HG02678 (cell line): ENCODE measurements at regions not wholly inside any gene's neighbourhood (a gene's known extent, or its start where the extent isn't known, plus 50 kb on each side); places are given as distances from the start of the nearest gene placed in this dataset.

ENCODE experiments used
- ATAC-seq: cut with Tn5 transposase; IDR thresholded peaks from one replicate; pipeline ENCODE4 v1.9.1; 2021; ENCODE audit warnings: mild to moderate bottlenecking, moderate library complexity; ENCODE audit not compliant: unreplicated experiment

- no peak for ATAC-seq
Measured at GRCh38 chr15:47337106-47337505, 380.2 kb upstream of the SEMA6D start.

GRCh38 chr15:47337836-47338235 lies 379.5 kb upstream of the SEMA6D start:
- ATAC-seq = no peak

- no peak for ATAC-seq
Measured at GRCh38 chr15:47338771-47339170, 378.5 kb upstream of the SEMA6D start.

GRCh38 chr15:47339800-47340570 lies 377.3 kb upstream of the SEMA6D start:
- ATAC-seq = no peak

- ATAC-seq = no peak
Measured at GRCh38 chr15:47340571-47340920, 376.8 kb upstream of the SEMA6D start.

- ATAC-seq = no peak
Measured at GRCh38 chr15:47349179-47349578, 368.1 kb upstream of the SEMA6D start.

GRCh38 chr15:47351501-47351900 lies 365.8 kb upstream of the SEMA6D start:
- ATAC-seq = no peak

GRCh38 chr15:47352217-47352616 lies 365.1 kb upstream of the SEMA6D start:
- ATAC-seq = no peak

GRCh38 chr15:47355759-47356158 lies 361.5 kb upstream of the SEMA6D start:
- ATAC-seq = no peak

GRCh38 chr15:47356297-47356696 lies 361.0 kb upstream of the SEMA6D start:
- no peak for ATAC-seq

GRCh38 chr15:47358876-47359275 lies 358.4 kb upstream of the SEMA6D start:
- ATAC-seq = no peak

- no peak for ATAC-seq
Measured at GRCh38 chr15:47360305-47360704, 357.0 kb upstream of the SEMA6D start.

GRCh38 chr15:47362118-47362905 lies 355.0 kb upstream of the SEMA6D start:
- no peak for ATAC-seq

- ATAC-seq = no peak
Measured at GRCh38 chr15:47363653-47364052, 353.7 kb upstream of the SEMA6D start.

GRCh38 chr15:47364230-47365141 lies 352.8 kb upstream of the SEMA6D start:
- no peak for ATAC-seq

- ATAC-seq = no peak
Measured at GRCh38 chr15:47366884-47367283, 350.4 kb upstream of the SEMA6D start.

- ATAC-seq = no peak
Measured at GRCh38 chr15:47367726-47368390, 349.4 kb upstream of the SEMA6D start.

GRCh38 chr15:47371939-47372338 lies 345.4 kb upstream of the SEMA6D start:
- no peak for ATAC-seq

- ATAC-seq = no peak
Measured at GRCh38 chr15:47374222-47374621, 343.1 kb upstream of the SEMA6D start.

GRCh38 chr15:47376190-47376589 lies 341.1 kb upstream of the SEMA6D start:
- no peak for ATAC-seq

- no peak for ATAC-seq
Measured at GRCh38 chr15:47377465-47377864, 339.8 kb upstream of the SEMA6D start.
